CD4-positive, alpha-beta T cell (primary cell): ENCODE measurements at regions not wholly inside any gene's neighbourhood (a gene's known extent, or its start where the extent isn't known, plus 50 kb on each side); places are given as distances from the start of the nearest gene placed in this dataset.

Experiments used
- ATAC-seq: fragments of 200-7000 bp; cut with Tn5 transposase; one replicate; pipeline ENCODE4 v1.10.0; 2022; ENCODE audit warnings: mild to moderate bottlenecking; ENCODE audit not compliant: poor library complexity
- CTCF ChIA-PET: fragments of 350-600 bp; sonication (Branson Sonifier 250); formaldehyde crosslinking; loops from one replicate; lab custom pipeline; 2021; ENCODE audit warnings: antibody characterized with exemption, inconsistent platforms; lab: Charles Lee
- POLR2A ChIA-PET: fragments of 350-600 bp; sonication (Branson Sonifier 250); formaldehyde crosslinking; loops from one replicate; lab custom pipeline; 2021; ENCODE audit warnings: antibody characterized with exemption, inconsistent platforms; lab: Charles Lee
- DNase-seq, 14 experiments: peaks; one replicate each; pipeline ENCODE4 v3.0.0-alpha.2; 2013 to 2020; ENCODE audit warnings: mixed read lengths in 2 of 14
- H3K27ac ChIP-seq, 2 donors: one replicate each; pipeline versions ENCODE4 v1.5.1 to v1.7.0; 2013; ENCODE audit warnings: low read length in 2 of 2, low read depth in 1 of 2, mild to moderate bottlenecking in 1 of 2
- H3K27me3 ChIP-seq, 2 experiments: 1 replicate in 1 of 2; 2 replicates in 1 of 2; pipeline versions ENCODE4 v1.6.1 to v1.7.0; 2013; ENCODE audit warnings: low read length in 2 of 2, control low read depth in 1 of 2, mild to moderate bottlenecking in 1 of 2, moderate library complexity in 1 of 2; ENCODE audit not compliant: insufficient read depth in 2 of 2, control insufficient read depth in 1 of 2
- H3K36me3 ChIP-seq: one replicate; pipeline ENCODE4 v1.6.1; 2013; ENCODE audit warnings: low read length, control low read depth; ENCODE audit not compliant: insufficient read depth
- H3K4me1 ChIP-seq: one replicate; pipeline ENCODE4 v1.6.1; 2013; ENCODE audit warnings: low read length, control low read depth; ENCODE audit not compliant: insufficient read depth
- H3K4me3 ChIP-seq: one replicate; pipeline ENCODE4 v1.5.1; 2013; ENCODE audit warnings: mild to moderate bottlenecking, low read length, moderate library complexity
- H3K9me3 ChIP-seq, 2 experiments: 1 replicate in 1 of 2; 2 replicates in 1 of 2; pipeline versions ENCODE4 v1.6.1 to v1.7.0; 2013; ENCODE audit warnings: low read length in 2 of 2, mild to moderate bottlenecking in 2 of 2, control low read depth in 1 of 2, moderate library complexity in 1 of 2; ENCODE audit not compliant: control insufficient read depth in 1 of 2, insufficient read depth in 1 of 2
- H3K27ac Mint-ChIP-seq: one replicate; pipeline ENCODE4 v1.8.0; 2020; ENCODE audit warnings: mixed read lengths
- H3K27me3 Mint-ChIP-seq: one replicate; pipeline ENCODE4 v1.8.0; 2021; ENCODE audit warnings: mixed read lengths
- H3K36me3 Mint-ChIP-seq: one replicate; pipeline ENCODE4 v1.8.0; 2021; ENCODE audit warnings: low read depth, mixed read lengths
- H3K4me1 Mint-ChIP-seq: one replicate; pipeline ENCODE4 v1.8.0; 2021; ENCODE audit warnings: low read depth, mixed read lengths
- H3K4me3 Mint-ChIP-seq: one replicate; pipeline ENCODE4 v1.8.0; 2020; ENCODE audit warnings: mild to moderate bottlenecking, mixed read lengths
- H3K9me3 Mint-ChIP-seq: one replicate; pipeline ENCODE4 v1.8.0; 2020; ENCODE audit warnings: mixed read lengths
- CTCF ChIP-seq: fragments of 200-600 bp; IDR thresholded peaks from one replicate; pipeline ENCODE4 v1.8.0; 2022; ENCODE audit warnings: antibody characterized with exemption, mild to moderate bottlenecking
- intact Hi-C, 2 experiments: fragments of 100-400 bp; cut with DNase I in 1 of 2; cut with micrococcal nuclease in 1 of 2; formaldehyde crosslinking; loops; one replicate each; pipeline versions ENCODE4 v1.15.1 to v1.9.0; 2023 to 2025; cut with DNase I, micrococcal nuclease

DNA sequence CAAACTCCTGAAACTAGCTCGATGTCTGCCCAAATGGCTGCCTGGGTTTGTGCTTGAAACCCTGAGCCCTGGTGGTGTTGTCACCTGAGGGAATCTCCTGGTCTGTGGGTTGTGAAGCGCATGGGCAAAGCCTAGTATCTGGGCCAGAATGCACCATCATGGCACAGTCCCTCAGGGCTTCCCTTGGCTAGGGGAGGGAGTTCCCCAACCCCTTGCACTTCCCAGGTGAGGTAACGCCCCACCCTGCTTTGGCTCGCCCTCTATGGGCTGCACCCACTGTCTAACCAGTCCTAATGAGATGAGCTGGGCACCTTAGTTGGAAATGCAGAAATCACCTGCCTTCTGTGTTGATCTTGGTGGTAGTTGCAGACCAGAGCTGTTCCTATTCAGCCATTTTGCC, 152.9 kb upstream of the MAP3K7 start:
- DNase-seq (no peak), ATAC-seq (no peak)
- Mint-ChIP-seq H3K4me1 (no peaks in the 10 kb centered on the region), H3K27ac (no peak overlapping the region), H3K4me3 (no peak overlapping the region), H3K27me3 (peaks cover 4% of the 10 kb centered on the region), H3K36me3 (no peaks in the 10 kb centered on the region), H3K9me3 (no peaks in the 10 kb centered on the region)
- Histone ChIP-seq H3K4me3 (no peak overlapping the region), H3K36me3 (no peaks in the 10 kb centered on the region), H3K27ac (no peak overlapping the region), H3K27me3 (no peaks in the 10 kb centered on the region), H3K4me1 (no peaks in the 10 kb centered on the region), H3K9me3 (peaks cover 0 to 4% of the 10 kb centered on the region in 2 experiments)
- CTCF ChIA-PET = interaction anchor here (1.3 kb wide), 1 partner anchor 10 kb away, joined by 3 read pairs; no protein-coding TSS in a partner anchor
- intact Hi-C loops = no loop called here
- no peak for TF ChIP-seq CTCF
- POLR2A ChIA-PET = no interaction called here

GRCh38 chr6:90739339-90739738, 152.5 kb upstream of the MAP3K7 start:
- peaks cover 0 to 4% of the 10 kb centered on the region in 2 experiments for H3K9me3 ChIP-seq
- Mint-ChIP-seq H3K36me3 (no peaks in the 10 kb centered on the region), H3K9me3 (no peaks in the 10 kb centered on the region), H3K27ac (no peak overlapping the region), H3K27me3 (peaks cover 4% of the 10 kb centered on the region), H3K4me1 (no peaks in the 10 kb centered on the region), H3K4me3 (no peak overlapping the region)
- CTCF ChIA-PET = interaction anchor here (1.3 kb wide), 1 partner anchor 10 kb away, joined by 3 read pairs; no protein-coding TSS in a partner anchor
- intact Hi-C loops = no loop called here
- H3K36me3 ChIP-seq = no peaks in the 10 kb centered on the region
- POLR2A ChIA-PET = no interaction called here
- no peak overlapping the region for H3K4me3 ChIP-seq
- H3K4me1 ChIP-seq = no peaks in the 10 kb centered on the region
- no peak overlapping the region for H3K27ac ChIP-seq
- ATAC-seq = no peak
- no peak for DNase-seq
- H3K27me3 ChIP-seq = no peaks in the 10 kb centered on the region
- TF ChIP-seq CTCF = no peak

DNA sequence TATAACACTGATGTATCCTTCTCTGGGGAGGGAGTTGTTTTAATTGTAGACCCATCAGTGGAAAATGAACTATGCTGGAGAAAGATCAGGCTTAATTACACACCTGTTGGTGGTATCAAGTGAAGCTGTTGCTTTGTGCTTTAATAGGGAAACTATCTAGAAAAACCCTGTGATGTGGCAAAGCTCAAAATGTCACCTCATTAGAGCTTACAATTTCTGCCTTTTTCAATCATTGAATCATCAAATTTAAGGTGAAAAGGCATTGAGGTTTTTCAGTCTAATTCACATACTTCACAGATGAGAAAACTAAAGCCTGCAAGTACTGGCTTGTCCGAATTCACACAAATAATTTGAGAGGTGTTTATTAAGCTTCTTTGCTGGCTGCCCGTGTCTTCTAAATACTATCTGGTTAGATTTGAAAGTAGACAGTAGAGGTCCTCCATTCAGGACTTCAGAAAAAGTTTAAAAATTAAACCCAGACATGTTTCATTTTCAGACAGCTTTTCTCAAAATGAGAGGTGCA, 143.3 kb upstream of the MAP3K7 start:
- Histone ChIP-seq H3K4me3 (no peak overlapping the region), H3K27ac (no peak overlapping the region), H3K36me3 (no peaks in the 10 kb centered on the region), H3K4me1 (no peaks in the 10 kb centered on the region), H3K27me3 (no peaks in the 10 kb centered on the region), H3K9me3 (no peaks in the 10 kb centered on the region)
- ATAC-seq = no peak
- no peak for DNase-seq
- ChIA-PET POLR2A (no interaction called here), CTCF (no interaction called here)
- no peak for TF ChIP-seq CTCF
- no peaks in the 10 kb centered on the region for H3K9me3 Mint-ChIP-seq
- no peaks in the 10 kb centered on the region for H3K36me3 Mint-ChIP-seq
- no peak overlapping the region for H3K27ac Mint-ChIP-seq
- intact Hi-C loops = no loop called here
- no peaks in the 10 kb centered on the region for H3K27me3 Mint-ChIP-seq
- no peak overlapping the region for H3K4me3 Mint-ChIP-seq
- no peaks in the 10 kb centered on the region for H3K4me1 Mint-ChIP-seq
